ENCODE measurements at regions not wholly inside any gene's neighbourhood (a gene's known extent, or its start where the extent isn't known, plus 50 kb on each side); places are given as distances from the start of the nearest gene placed in this dataset.

DNA sequence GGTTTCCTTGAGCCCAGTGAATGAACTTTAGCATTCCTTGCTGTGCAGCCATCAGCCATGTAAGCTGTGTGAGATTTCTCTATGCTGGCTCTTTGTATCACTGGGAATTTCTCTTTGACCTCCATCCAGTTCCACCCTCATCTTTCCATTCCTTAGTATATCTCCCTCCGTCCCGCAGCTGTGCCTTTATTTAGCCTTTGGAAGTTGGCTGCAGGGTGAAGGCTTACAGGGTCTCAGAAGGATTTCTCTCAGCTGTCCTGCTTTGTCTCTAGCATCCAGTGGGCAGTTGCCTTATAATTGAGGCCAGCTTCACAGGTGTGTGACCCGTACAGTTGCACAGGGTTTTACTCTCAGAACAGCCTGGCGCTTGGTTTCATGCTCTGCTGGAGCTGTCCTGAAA, 144.3 kb downstream of the PXDC1 start:
- intact Hi-C loops (cut with micrococcal nuclease; ENCODE audit: unreplicated experiment): no loop called here
- H3K9me2 ChIP-seq (ENCODE audit: insufficient read depth, low read length): no peaks in the 10 kb centered on the region
- ChIA-PET CTCF (ENCODE audit: unreplicated experiment) (no interaction called here), POLR2A (no interaction called here)
- H3K9me3 ChIP-seq (ENCODE audit: low read length): no peaks in the 10 kb centered on the region
- BruUV-seq (replicated peaks): no TSS peak
- no peak for TF ChIP-seq EZH2phosphoT487 (IDR thresholded peaks at IDR 0.05; ENCODE audit: borderline replicate concordance, low read depth, low read length)
- TF ChIP-seq, protein P1, sequence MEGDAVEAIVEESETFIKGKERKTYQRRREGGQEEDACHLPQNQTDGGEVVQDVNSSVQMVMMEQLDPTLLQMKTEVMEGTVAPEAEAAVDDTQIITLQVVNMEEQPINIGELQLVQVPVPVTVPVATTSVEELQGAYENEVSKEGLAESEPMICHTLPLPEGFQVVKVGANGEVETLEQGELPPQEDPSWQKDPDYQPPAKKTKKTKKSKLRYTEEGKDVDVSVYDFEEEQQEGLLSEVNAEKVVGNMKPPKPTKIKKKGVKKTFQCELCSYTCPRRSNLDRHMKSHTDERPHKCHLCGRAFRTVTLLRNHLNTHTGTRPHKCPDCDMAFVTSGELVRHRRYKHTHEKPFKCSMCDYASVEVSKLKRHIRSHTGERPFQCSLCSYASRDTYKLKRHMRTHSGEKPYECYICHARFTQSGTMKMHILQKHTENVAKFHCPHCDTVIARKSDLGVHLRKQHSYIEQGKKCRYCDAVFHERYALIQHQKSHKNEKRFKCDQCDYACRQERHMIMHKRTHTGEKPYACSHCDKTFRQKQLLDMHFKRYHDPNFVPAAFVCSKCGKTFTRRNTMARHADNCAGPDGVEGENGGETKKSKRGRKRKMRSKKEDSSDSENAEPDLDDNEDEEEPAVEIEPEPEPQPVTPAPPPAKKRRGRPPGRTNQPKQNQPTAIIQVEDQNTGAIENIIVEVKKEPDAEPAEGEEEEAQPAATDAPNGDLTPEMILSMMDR (conservative IDR thresholded peaks at IDR 0.05; ENCODE audit: low read length): no peak
- H3K79me2 ChIP-seq (ENCODE audit: insufficient read depth, low read depth, low read length): no peaks in the 10 kb centered on the region
- no peak overlapping the region for H3K4me2 ChIP-seq (ENCODE audit: low read length)
- no peaks in the 10 kb centered on the region for H3K4me1 ChIP-seq (ENCODE audit: insufficient read depth, low read length, poor library complexity, severe bottlenecking)
- H4K20me1 ChIP-seq (ENCODE audit: insufficient read depth, low read length): no peaks in the 10 kb centered on the region
- H3K4me3 ChIP-seq (ENCODE audit: low read depth, low read length, poor library complexity, severe bottlenecking): no peak overlapping the region
- no peak overlapping the region for H2AFZ ChIP-seq (ENCODE audit: low read length)
- H3K36me3 ChIP-seq (ENCODE audit: insufficient read depth, low read length): no peaks in the 10 kb centered on the region
- no peak for DNase-seq (ENCODE audit: low spot score)
- H3K27ac ChIP-seq (ENCODE audit: low read depth, low read length, poor library complexity, severe bottlenecking): no peak overlapping the region

DNA sequence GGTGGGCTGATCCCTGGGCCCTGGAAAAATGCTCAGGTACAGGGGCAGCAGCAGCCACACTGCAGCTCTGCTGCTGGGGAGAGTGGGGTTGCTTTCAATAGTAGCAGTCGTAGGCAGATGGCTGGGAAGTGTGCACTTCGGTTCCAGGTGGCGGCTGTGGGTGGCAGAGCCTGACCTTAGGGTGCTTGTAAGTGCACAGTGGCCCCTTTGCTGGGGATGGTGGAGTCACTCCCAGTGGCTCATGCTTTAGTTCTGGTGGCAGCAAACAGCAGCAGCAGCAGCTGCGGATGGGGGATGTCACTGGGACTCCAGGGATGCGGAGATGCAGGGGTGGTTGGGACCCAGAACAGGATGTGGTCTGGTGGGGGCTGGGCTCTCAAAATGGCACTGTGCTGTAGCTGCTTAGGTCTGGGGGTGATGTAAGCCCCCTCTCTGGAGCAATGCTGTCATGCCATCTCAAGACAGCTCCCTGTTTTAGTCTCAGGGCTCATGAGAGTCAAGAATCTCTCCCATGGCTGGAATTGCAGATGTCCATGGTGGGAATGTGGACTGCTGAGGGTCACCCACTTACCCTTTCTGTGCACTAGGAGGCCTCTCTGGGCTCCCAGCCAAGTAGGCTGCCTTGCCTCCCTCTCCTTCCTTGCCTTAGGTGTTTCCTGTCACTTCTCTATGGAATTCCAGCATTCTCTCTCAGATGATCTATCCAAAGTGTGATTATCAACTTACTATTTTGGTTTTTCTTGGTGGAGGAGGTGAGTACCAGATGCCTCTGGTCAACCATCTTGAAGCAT, 146.7 kb upstream of the SLC22A23 start:
- no peak overlapping the region for H3K27ac ChIP-seq (ENCODE audit: low read depth, low read length, poor library complexity, severe bottlenecking)
- H2AFZ ChIP-seq (ENCODE audit: low read length): no peak overlapping the region
- POLR2A ChIA-PET: no interaction called here
- H3K4me3 ChIP-seq (ENCODE audit: low read depth, low read length, poor library complexity, severe bottlenecking): no peak overlapping the region
- no peaks in the 10 kb centered on the region for H3K79me2 ChIP-seq (ENCODE audit: insufficient read depth, low read depth, low read length)
- no TSS peak for BruUV-seq (replicated peaks)
- H3K9me3 ChIP-seq (ENCODE audit: low read length): peaks cover 6% of the 10 kb centered on the region; the same call in 1 of the 2 replicates
- CTCF ChIA-PET (ENCODE audit: unreplicated experiment): interaction anchor here (0.5 kb wide), 1 partner anchor 132 kb away, joined by 3 read pairs; no protein-coding TSS in a partner anchor
- no peak overlapping the region for H3K4me2 ChIP-seq (ENCODE audit: low read length)
- TF ChIP-seq EZH2phosphoT487 (IDR thresholded peaks at IDR 0.05; ENCODE audit: borderline replicate concordance, low read depth, low read length): no peak
- TF ChIP-seq, protein P1 (conservative IDR thresholded peaks at IDR 0.05; ENCODE audit: low read length): no peak
- H3K9me2 ChIP-seq (ENCODE audit: insufficient read depth, low read length): no peaks in the 10 kb centered on the region
- intact Hi-C loops (cut with micrococcal nuclease; ENCODE audit: unreplicated experiment): no loop called here
- H3K36me3 ChIP-seq (ENCODE audit: insufficient read depth, low read length): no peaks in the 10 kb centered on the region
- H4K20me1 ChIP-seq (ENCODE audit: insufficient read depth, low read length): no peaks in the 10 kb centered on the region
- DNase-seq (ENCODE audit: low spot score): no peak
- no peaks in the 10 kb centered on the region for H3K4me1 ChIP-seq (ENCODE audit: insufficient read depth, low read length, poor library complexity, severe bottlenecking)

DNA sequence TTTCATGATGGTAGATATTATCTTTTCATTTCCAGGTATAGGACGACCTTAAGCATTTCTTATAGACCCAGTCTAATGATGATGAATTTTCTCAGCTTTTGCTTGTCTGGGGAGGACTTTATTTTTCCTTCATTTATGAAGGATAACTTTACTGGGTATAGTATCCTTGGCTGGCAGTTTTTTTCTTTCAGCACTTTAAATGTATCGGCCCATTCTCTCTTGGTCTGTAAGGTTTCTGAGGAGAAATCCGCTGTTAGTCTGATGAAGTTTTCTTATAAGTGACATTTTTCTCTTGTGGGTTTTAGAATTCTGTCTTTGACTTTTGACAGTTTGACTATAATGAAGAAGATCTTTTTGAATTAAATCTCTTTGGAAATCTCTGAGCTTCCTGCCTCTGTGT, 144.7 kb upstream of the SLC22A23 start:
- no peaks in the 10 kb centered on the region for H3K4me1 ChIP-seq (ENCODE audit: insufficient read depth, low read length, poor library complexity, severe bottlenecking)
- no peak overlapping the region for H3K4me2 ChIP-seq (ENCODE audit: low read length)
- BruUV-seq (replicated peaks): no TSS peak
- no peak overlapping the region for H2AFZ ChIP-seq (ENCODE audit: low read length)
- H4K20me1 ChIP-seq (ENCODE audit: insufficient read depth, low read length): no peaks in the 10 kb centered on the region
- no peak for TF ChIP-seq EZH2phosphoT487 (IDR thresholded peaks at IDR 0.05; ENCODE audit: borderline replicate concordance, low read depth, low read length)
- TF ChIP-seq, protein P1 (conservative IDR thresholded peaks at IDR 0.05; ENCODE audit: low read length): no peak
- no peak overlapping the region for H3K4me3 ChIP-seq (ENCODE audit: low read depth, low read length, poor library complexity, severe bottlenecking)
- H3K79me2 ChIP-seq (ENCODE audit: insufficient read depth, low read depth, low read length): no peaks in the 10 kb centered on the region
- POLR2A ChIA-PET: no interaction called here
- no peak overlapping the region for H3K27ac ChIP-seq (ENCODE audit: low read depth, low read length, poor library complexity, severe bottlenecking)
- CTCF ChIA-PET (ENCODE audit: unreplicated experiment): no interaction called here
- H3K9me3 ChIP-seq (ENCODE audit: low read length): peaks cover 6% of the 10 kb centered on the region; the same call in 1 of the 2 replicates
- no peak for DNase-seq (ENCODE audit: low spot score)
- no peaks in the 10 kb centered on the region for H3K9me2 ChIP-seq (ENCODE audit: insufficient read depth, low read length)
- H3K36me3 ChIP-seq (ENCODE audit: insufficient read depth, low read length): no peaks in the 10 kb centered on the region
- intact Hi-C loops (cut with micrococcal nuclease; ENCODE audit: unreplicated experiment): no loop called here

Measured in OCI-LY7 (cell line).